ENCODE measurements at regions not wholly inside any gene's neighbourhood (a gene's known extent, or its start where the extent isn't known, plus 50 kb on each side); places are given as distances from the start of the nearest gene placed in this dataset.

GRCh38 chr13:67943116-67943515 is 713.0 kb upstream of the PCDH9 start:
- Histone ChIP-seq H3K27me3 (ENCODE audit: insufficient read depth, poor library complexity, severe bottlenecking) (no peaks in the 10 kb centered on the region), H3K4me3 (replicated peaks; ENCODE audit: insufficient read depth, low read length) (no peak overlapping the region), H3K27ac (replicated peaks) (no peak overlapping the region)
- TF ChIP-seq REST (IDR thresholded peaks at IDR 0.05; ENCODE audit: insufficient replicate concordance, low read depth), result no peak
- TF ChIP-seq GABPA (IDR thresholded peaks at IDR 0.05; ENCODE audit: low read depth), result no peak
- no peak for TF ChIP-seq CTCF (IDR thresholded peaks at IDR 0.05; ENCODE audit: insufficient read depth, low read length)
- no peak for TF ChIP-seq POLR2AphosphoS5 (IDR thresholded peaks at IDR 0.05; ENCODE audit: low read depth)
- no peak for TF ChIP-seq SPI1 (IDR thresholded peaks at IDR 0.05; ENCODE audit: borderline replicate concordance, low read depth)
- DNase-seq (ENCODE audit: low read depth in 1 of 2, low spot score in 1 of 2), result no peak

- H3K27ac ChIP-seq (replicated peaks), result no peak overlapping the region
- TF ChIP-seq SPI1 (IDR thresholded peaks at IDR 0.05; ENCODE audit: borderline replicate concordance, low read depth) (no peak), POLR2AphosphoS5 (IDR thresholded peaks at IDR 0.05; ENCODE audit: low read depth) (no peak), CTCF (IDR thresholded peaks at IDR 0.05; ENCODE audit: insufficient read depth, low read length) (no peak), GABPA (IDR thresholded peaks at IDR 0.05; ENCODE audit: low read depth) (no peak), REST (IDR thresholded peaks at IDR 0.05; ENCODE audit: insufficient replicate concordance, low read depth) (no peak)
- no peaks in the 10 kb centered on the region for H3K27me3 ChIP-seq (ENCODE audit: insufficient read depth, poor library complexity, severe bottlenecking)
- H3K4me3 ChIP-seq (replicated peaks; ENCODE audit: insufficient read depth, low read length), result no peak overlapping the region
- no peak for DNase-seq (ENCODE audit: low read depth in 1 of 2, low spot score in 1 of 2)
Measured at GRCh38 chr13:67935626-67936025, 705.5 kb upstream of the PCDH9 start.

GRCh38 chr13:67934617-67935330 is 704.6 kb upstream of the PCDH9 start:
- DNase-seq (ENCODE audit: low read depth in 1 of 2, low spot score in 1 of 2), result no peak
- Histone ChIP-seq H3K4me3 (replicated peaks; ENCODE audit: insufficient read depth, low read length) (no peak overlapping the region), H3K27ac (replicated peaks) (no peak overlapping the region), H3K27me3 (ENCODE audit: insufficient read depth, poor library complexity, severe bottlenecking) (no peaks in the 10 kb centered on the region)
- TF ChIP-seq CTCF (IDR thresholded peaks at IDR 0.05; ENCODE audit: insufficient read depth, low read length) (no peak), REST (IDR thresholded peaks at IDR 0.05; ENCODE audit: insufficient replicate concordance, low read depth) (no peak), SPI1 (IDR thresholded peaks at IDR 0.05; ENCODE audit: borderline replicate concordance, low read depth) (no peak), GABPA (IDR thresholded peaks at IDR 0.05; ENCODE audit: low read depth) (no peak), POLR2AphosphoS5 (IDR thresholded peaks at IDR 0.05; ENCODE audit: low read depth) (no peak)

Data from HL-60 (cell line).